Endothelial cell of umbilical vein (primary cell): ENCODE measurements at regions not wholly inside any gene's neighbourhood (a gene's known extent, or its start where the extent isn't known, plus 50 kb on each side); places are given as distances from the start of the nearest gene placed in this dataset.

ENCODE experiments used
- BruUV-seq: library from RNA; stranded (reverse); fragments of 400-500 nt; replicated peaks from 2 replicates; lab custom pipeline; 2021; lab: Mats Ljungman, UMichigan
- CTCF ChIA-PET: fragments of 300-600, 350-600 bp; sonication (Branson Sonifier 250); formaldehyde crosslinking; loops from one replicate; lab custom pipeline; 2021; ENCODE audit warnings: antibody characterized with exemption, inconsistent platforms; lab: Charles Lee
- POLR2A ChIA-PET: fragments of 300-600, 350-600 bp; sonication (Branson Sonifier 250); formaldehyde crosslinking; loops from one replicate; lab custom pipeline; 2021; ENCODE audit warnings: antibody characterized with exemption, inconsistent platforms; lab: Charles Lee
- DNase-seq: peaks from one replicate; pipeline ENCODE4 v3.0.0-alpha.2; 2011; ENCODE audit warnings: low read depth, low spot score
- FAIRE-seq: peaks from 2 replicates; lab custom pipeline; 2011; peaks lifted over from hg19 to GRCh38; lab: Jason Lieb, UNC
- H2AFZ ChIP-seq: 2 replicates; pipeline ENCODE4 v1.6.0; 2012; ENCODE audit warnings: low read depth, low read length, control low read depth, inconsistent platforms
- H3K27ac ChIP-seq: 2 replicates; pipeline ENCODE4 v1.5.1; 2011; ENCODE audit warnings: low read depth, mild to moderate bottlenecking, control low read depth, low read length, moderate library complexity; ENCODE audit not compliant: insufficient read depth
- H3K27me3 ChIP-seq, 2 experiments: 2 replicates each; pipeline versions ENCODE4 v1.6.0 to v1.6.1; 2011; ENCODE audit warnings: low read length in 2 of 2, mixed read lengths in 1 of 2; ENCODE audit not compliant: control insufficient read depth in 2 of 2, insufficient read depth in 2 of 2
- H3K36me3 ChIP-seq, 2 experiments: 2 replicates in 1 of 2; 3 replicates in 1 of 2; pipeline ENCODE4 v1.5.1; 2011; ENCODE audit warnings: low read length in 2 of 2, mild to moderate bottlenecking in 1 of 2, moderate library complexity in 1 of 2; ENCODE audit not compliant: control insufficient read depth in 2 of 2, insufficient read depth in 2 of 2; ENCODE audit errors: extremely low read depth in 1 of 2
- H3K4me1 ChIP-seq: 3 replicates; pipeline ENCODE4 v1.5.1; 2011; ENCODE audit warnings: mild to moderate bottlenecking, low read length; ENCODE audit not compliant: control insufficient read depth, insufficient read depth; ENCODE audit errors: extremely low read depth
- H3K4me2 ChIP-seq: 2 replicates; pipeline ENCODE4 v1.6.1; 2011; ENCODE audit warnings: low read length, control low read depth, mixed read lengths; ENCODE audit not compliant: insufficient read depth
- H3K4me3 ChIP-seq, 3 experiments: fragments of 200-600 bp in 1 of 3; sonication (generic), shearing (Covaris generic) in 1 of 3; replicated peaks in 1 of 3; 2 replicates each; pipeline ENCODE4 v1.5.1; 2011 to 2016; ENCODE audit warnings: control low read depth in 3 of 3, low read length in 3 of 3, mild to moderate bottlenecking in 2 of 3, inconsistent platforms in 1 of 3, low read depth in 1 of 3, moderate library complexity in 1 of 3; ENCODE audit not compliant: insufficient read depth in 1 of 3
- H3K79me2 ChIP-seq: 2 replicates; pipeline ENCODE4 v1.6.0; 2012; ENCODE audit warnings: low read length, inconsistent platforms; ENCODE audit not compliant: control insufficient read depth, insufficient read depth
- H3K9ac ChIP-seq: replicated peaks from 2 replicates; pipeline ENCODE3; 2011; ENCODE audit warnings: low read length, control low read depth; ENCODE audit not compliant: insufficient read depth; ENCODE audit errors: extremely low read depth
- H3K9me1 ChIP-seq: replicated peaks from 3 replicates; pipeline ENCODE4 v1.6.0; 2011; ENCODE audit warnings: mild to moderate bottlenecking, low read length; ENCODE audit not compliant: control insufficient read depth, insufficient read depth; ENCODE audit errors: extremely low read depth
- H3K9me3 ChIP-seq: replicated peaks from 2 replicates; pipeline ENCODE4 v1.5.1; 2012; ENCODE audit warnings: low read length, inconsistent platforms; ENCODE audit not compliant: control insufficient read depth, insufficient read depth
- H4K20me1 ChIP-seq: replicated peaks from 2 replicates; pipeline ENCODE3; 2011; ENCODE audit warnings: mild to moderate bottlenecking, low read length; ENCODE audit not compliant: control insufficient read depth, insufficient read depth; ENCODE audit errors: extremely low read depth
- CTCF ChIP-seq, 2 donors: IDR thresholded peaks; 1 replicate in 1 of 2; 2 replicates in 1 of 2; pipeline ENCODE4 v1.5.1; 2011; ENCODE audit warnings: low read length in 2 of 2, mild to moderate bottlenecking in 2 of 2, moderate library complexity in 2 of 2, control low read depth in 1 of 2, inconsistent platforms in 1 of 2, low read depth in 1 of 2; ENCODE audit not compliant: insufficient read depth in 1 of 2; ENCODE audit errors: extremely low read depth in 1 of 2
- EZH2 ChIP-seq: IDR thresholded peaks from 2 replicates; pipeline ENCODE4 v1.6.1; 2012; ENCODE audit warnings: borderline replicate concordance, low read depth, mild to moderate bottlenecking, moderate library complexity, low read length, inconsistent platforms; ENCODE audit not compliant: severe bottlenecking
- FOS ChIP-seq: IDR thresholded peaks from 2 replicates; pipeline ENCODE4 v1.6.1; 2011; ENCODE audit warnings: mild to moderate bottlenecking, low read length, moderate library complexity, borderline replicate concordance; ENCODE audit not compliant: insufficient read depth
- GATA2 ChIP-seq: IDR thresholded peaks from 2 replicates; pipeline ENCODE4 v1.7.0; 2011; ENCODE audit warnings: low read depth, mild to moderate bottlenecking, moderate library complexity, mixed read lengths, low read length; ENCODE audit not compliant: insufficient read length, insufficient read depth
- JUN ChIP-seq: IDR thresholded peaks from 2 replicates; pipeline ENCODE4 v1.6.1; 2011; ENCODE audit warnings: borderline replicate concordance, low read depth; ENCODE audit not compliant: insufficient read length, insufficient read depth
- MYC ChIP-seq: IDR thresholded peaks from one replicate; pipeline ENCODE4 v1.6.1; 2011; ENCODE audit warnings: mild to moderate bottlenecking, low read depth, low read length
- POLR2A ChIP-seq: IDR thresholded peaks from 2 replicates; pipeline ENCODE4 v1.6.1; 2012; ENCODE audit warnings: low read depth, mild to moderate bottlenecking, control low read depth, low read length
- POLR2AphosphoS5 ChIP-seq: IDR thresholded peaks from 2 replicates; pipeline ENCODE4 v1.6.1; 2012; ENCODE audit warnings: low read depth, mild to moderate bottlenecking, control low read depth, low read length, moderate library complexity; ENCODE audit not compliant: insufficient read depth
- dilution Hi-C: fragments of 300-500 bp; cut with MboI; formaldehyde crosslinking; loops from one replicate; pipeline ENCODE4 v1.15.0; 2019; ENCODE audit warnings: low sequenced_read_pairs; ENCODE audit not compliant: extremely low pct_ligation_motif_present
- intact Hi-C: fragments of 100-400 bp; cut with micrococcal nuclease; formaldehyde crosslinking; loops from one replicate; pipeline ENCODE4 v1.10.0; 2022
- TF ChIP-seq, protein P1 (sequence below): IDR thresholded peaks from 2 replicates; pipeline ENCODE4 v1.6.1; 2011; ENCODE audit not compliant: insufficient read depth, insufficient read length

DNA sequence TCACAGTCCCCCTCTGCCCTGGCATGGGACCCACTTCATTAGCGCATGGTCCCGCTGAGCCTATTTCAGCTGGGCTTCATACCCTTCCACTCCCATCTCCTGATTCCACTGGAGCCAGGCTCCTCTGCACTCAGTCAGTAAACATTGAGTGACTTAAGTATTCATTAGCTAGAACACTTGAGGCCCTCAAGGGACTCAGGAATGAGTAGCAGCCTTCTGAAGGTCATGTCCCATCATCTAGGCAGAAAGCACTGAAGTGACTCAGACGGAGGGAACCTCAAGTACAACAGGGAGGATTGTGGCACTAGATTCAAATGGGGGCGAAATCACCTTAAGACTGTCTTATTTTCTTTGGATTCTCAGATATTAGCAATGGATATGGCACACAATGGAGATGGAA, 186.6 kb upstream of the INHBA start:
- Histone ChIP-seq H3K27me3 (peaks cover 0 to 2% of the 10 kb centered on the region in 2 experiments), H4K20me1 (no peaks in the 10 kb centered on the region), H3K4me1 (no peaks in the 10 kb centered on the region), H3K36me3 (no peaks in the 10 kb centered on the region), H3K9ac (no peak overlapping the region), H3K9me1 (no peaks in the 10 kb centered on the region), H3K4me2 (no peak overlapping the region), H3K27ac (no peak overlapping the region), H3K4me3 (no peak overlapping the region), H3K79me2 (no peaks in the 10 kb centered on the region), H2AFZ (no peak overlapping the region), H3K9me3 (no peaks in the 10 kb centered on the region)
- dilution Hi-C loops (no loop called here), intact Hi-C loops (no loop called here)
- ChIA-PET POLR2A (no interaction called here), CTCF (no interaction called here)
- no peak for FAIRE-seq
- BruUV-seq: no TSS peak
- no peak for TF ChIP-seq CTCF (IDR thresholded peaks at IDR 0.05; ENCODE audit: extremely low read depth in 1 of 2, insufficient read depth in 1 of 2, low read depth in 1 of 2, low read length in 2 of 2)
- no peak for TF ChIP-seq JUN
- no peak for TF ChIP-seq POLR2AphosphoS5
- TF ChIP-seq EZH2: no peak
- TF ChIP-seq MYC: no peak
- TF ChIP-seq, protein P1, sequence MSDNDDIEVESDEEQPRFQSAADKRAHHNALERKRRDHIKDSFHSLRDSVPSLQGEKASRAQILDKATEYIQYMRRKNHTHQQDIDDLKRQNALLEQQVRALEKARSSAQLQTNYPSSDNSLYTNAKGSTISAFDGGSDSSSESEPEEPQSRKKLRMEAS: no peak
- no peak for TF ChIP-seq GATA2
- no peak for TF ChIP-seq POLR2A
- TF ChIP-seq FOS: no peak
- no peak for DNase-seq
